ENCODE measurements at regions not wholly inside any gene's neighbourhood (a gene's known extent, or its start where the extent isn't known, plus 50 kb on each side); places are given as distances from the start of the nearest gene placed in this dataset.

DNA sequence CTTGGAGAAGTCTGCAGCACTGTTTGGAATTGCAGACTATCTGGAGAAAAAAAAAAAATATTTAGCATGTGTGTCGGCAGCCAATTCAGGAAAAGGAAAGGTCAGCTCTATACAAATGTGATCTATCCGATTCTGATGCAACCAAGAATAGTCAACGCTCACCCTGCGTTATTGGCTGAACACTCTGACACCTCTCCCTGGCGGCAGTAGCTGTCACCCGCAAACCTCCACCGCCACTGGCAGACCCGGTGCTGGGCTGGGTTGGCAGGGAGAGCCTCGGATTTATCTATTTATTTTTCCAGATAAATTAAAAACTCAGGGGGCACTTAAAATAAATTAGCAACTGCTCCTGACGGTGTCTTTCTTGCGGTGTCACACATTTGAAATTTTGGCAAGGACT lies 409.7 kb downstream of the VRK1 start:
- DNase-seq (ENCODE audit: low spot score), result no peak

DNA sequence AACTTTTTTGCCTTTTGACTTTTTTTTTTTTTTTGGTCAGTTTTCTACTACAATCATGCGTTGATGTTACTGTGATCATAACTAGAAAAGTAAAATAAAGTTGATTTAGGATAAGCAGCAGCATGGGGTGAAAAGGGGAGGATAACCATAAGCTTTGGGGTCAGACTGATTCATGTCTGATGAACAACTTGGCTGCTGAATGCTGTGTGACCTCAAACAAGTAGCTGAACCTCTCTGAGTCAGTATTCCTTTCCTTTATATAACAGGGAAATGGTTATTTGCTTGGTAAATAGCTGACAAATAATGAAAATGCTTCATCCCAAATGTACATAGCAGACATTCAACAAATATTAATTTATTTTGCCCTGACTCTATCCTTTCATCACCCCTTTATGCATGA lies 413.0 kb downstream of the VRK1 start:
- DNase-seq (ENCODE audit: low spot score), result no peak

DNA sequence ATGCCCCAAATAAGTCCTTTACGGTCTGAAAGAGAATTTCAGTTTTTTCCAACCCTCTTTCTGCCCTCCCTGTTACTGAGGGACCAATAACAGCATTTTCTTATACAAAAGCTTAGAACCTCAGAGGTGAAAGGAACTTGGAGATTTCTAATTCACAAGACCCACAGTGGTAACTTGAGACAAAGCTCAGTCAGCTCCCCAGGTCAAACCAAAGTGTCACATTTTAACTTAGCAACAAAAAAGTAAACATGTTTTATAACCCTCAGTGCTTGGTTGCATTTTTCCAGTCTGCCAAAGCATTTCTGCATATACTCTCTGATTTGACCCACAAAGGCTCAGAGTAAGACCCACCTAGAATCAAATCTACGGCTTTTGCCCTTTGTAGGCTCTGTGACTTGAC lies 415.2 kb downstream of the VRK1 start:
- DNase-seq (ENCODE audit: low spot score), result no peak

DNA sequence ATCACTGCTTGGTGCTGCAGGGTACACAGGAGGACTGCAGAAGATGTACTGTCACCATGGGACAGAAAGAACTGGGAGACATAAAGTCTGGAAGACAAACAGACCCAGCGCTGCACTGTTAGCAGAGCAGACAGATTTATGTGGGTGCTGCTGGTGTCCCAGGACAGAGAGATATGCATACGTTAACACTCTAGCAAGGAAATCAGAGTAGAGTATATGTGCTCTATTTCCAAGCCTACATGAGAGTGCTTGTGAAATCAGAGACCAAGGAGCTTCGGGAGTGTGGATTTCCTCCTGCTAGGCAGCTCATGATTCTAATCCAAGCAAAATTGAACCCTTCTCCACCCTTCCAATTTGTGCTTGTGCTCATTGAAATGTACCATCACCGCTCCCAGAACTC lies 416.5 kb downstream of the VRK1 start:
- no peak for DNase-seq (ENCODE audit: low spot score)

DNA sequence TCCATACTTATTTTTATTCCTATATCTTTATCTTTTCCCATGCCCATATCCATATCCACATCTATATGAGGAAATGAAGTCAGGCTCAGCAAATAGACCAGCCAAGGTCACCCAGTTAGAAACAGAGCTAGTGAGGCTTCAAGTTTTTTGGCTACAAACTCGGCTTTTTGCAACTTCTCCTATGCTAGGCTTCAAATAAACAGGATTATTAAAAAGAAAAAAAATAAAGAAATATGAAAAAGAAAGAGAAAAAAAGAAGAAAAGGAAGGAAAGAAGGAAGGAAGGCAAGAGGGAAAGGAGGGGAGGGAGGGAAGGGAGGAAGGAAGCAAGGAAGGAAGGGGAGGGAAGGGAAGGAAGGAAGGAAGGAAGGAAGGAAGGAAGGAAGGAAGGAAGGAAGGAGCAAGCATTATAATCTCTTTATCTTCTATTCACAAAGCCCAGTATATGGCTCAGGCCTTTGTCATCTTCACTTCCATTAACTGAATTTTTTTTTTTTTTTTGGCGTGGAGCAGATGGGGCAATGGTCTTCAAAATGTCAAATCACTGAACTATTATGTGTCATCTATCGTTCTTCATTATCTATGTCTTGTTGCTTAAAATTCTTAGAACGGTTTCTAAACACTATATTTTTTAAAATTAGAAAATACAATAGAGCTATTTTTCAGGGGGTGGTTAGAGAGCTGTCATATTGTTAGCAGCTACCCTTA lies 418.2 kb downstream of the VRK1 start:
- no peak for DNase-seq (ENCODE audit: low spot score)

DNA sequence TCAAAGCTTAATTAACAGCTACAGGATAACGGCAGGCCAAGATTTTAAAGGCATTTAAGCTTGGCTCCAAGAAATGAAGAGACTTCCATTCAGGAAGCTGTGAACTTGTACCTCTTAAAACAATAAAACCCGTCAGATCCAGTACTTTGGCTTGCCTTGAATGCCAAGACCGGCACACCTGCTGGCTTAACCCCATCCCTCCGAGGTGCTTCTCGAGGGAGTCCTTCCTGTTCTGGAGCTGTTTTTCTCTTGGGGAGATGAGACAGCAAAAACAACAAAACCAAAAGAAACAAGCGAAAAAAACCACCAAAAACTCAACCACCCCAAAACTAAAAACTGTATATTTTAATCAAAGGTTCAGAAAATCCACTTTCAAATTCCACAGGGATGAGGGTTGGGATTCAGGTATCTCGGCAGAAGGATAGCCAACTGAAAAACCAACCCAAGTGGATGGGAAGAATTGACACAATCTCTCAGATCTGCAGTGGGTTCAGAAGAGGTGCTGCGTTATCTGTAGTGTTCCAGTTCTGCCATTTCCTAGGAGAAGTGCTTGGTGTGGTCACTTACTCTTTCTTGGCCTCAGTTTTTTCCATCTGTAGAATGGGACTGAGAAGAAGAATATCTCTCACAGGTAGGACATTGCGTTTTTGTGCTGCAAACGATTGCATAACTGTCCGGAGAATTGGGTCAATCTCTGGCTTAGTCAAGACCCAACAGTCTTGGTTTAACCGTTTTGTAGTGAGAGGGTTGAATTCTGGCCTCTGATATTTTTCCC lies 420.1 kb downstream of the VRK1 start:
- DNase-seq (ENCODE audit: low spot score), result no peak

DNA sequence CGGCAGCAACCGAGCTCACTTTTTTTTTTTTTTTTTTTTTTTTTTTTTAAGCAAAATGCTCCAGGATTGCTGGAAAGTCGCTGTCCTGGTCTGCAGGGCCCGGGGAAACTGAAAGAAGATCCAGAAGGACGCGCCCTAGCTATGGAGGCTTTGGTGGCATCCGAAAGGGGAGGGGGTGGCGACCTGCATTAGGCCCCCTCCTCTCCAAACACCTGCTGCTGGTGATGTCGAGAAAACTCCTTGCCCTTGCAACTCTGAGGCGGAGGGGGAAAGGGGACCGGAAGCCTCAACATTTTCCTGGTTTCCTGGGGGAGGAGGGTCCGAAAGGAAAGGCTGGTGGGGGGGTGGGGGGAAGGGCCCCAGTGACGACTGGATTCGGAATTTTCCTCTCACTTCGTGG lies 421.1 kb downstream of the VRK1 start:
- no peak for DNase-seq (ENCODE audit: low spot score)

DNA sequence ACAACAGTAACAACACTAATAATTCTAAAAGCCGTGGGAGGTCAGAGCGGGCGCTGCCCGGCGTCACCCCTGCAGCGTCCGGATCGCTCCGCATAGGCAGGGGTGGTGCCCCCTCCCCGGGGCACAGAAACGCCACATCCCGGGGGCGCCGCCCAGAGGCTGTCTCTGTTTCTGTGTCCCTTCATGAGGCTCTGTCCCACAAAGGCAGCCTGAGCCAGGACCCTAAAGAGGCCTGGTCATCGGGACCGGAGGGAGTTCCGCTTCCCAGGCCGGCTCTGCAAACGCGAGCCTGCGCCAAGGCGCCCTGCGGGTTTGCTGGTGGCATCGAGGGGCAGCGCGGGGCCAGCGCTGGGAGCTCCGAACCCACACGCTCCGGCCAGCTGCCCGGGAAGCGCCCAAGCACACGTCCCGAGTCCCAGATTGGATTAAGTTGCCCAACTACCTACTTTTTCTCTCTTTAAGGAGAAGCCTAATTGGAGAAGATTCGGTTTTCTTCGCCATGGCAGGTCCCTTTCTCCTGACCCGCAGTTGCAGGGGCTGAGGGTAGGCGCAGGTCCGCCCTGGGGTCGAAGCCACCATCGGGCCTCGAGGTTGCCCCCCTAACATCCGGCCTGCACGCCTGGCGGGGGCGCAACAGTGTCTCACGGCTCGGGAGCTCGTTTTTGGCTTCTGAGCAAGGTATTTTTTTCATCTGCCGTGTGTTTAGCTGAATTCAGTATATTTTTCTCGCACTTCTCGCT lies 421.7 kb downstream of the VRK1 start:
- DNase-seq (ENCODE audit: low spot score), result no peak

DNA sequence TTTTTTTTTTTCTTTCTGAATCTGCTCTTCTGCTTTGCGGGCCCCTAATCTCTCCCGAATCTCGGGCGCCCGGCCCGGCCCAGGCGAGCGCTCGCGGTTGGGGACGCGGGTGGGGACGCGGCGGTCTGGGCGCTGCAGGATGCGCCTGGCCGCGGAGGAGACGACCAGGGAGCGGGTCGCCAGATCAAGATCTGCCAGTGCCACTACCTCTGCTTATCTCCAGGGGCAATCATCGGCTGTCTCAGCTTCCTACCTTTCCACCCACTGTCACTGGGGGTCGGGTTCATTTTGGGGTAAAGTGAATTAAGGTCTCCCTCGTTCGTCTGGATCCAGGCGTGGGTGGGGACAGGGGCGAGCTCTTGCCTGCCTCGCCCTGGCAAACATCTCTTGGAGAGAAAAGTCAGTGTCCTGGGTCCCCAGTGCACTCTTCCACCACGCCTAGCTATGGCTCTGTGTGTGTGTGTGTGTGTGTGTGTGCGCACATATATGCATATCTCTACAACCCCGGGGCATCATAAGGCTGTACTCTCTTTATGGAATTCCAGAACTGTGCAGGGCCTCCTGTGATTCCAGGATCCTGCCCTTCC lies 422.3 kb downstream of the VRK1 start:
- DNase-seq (ENCODE audit: low spot score), result no peak

DNA sequence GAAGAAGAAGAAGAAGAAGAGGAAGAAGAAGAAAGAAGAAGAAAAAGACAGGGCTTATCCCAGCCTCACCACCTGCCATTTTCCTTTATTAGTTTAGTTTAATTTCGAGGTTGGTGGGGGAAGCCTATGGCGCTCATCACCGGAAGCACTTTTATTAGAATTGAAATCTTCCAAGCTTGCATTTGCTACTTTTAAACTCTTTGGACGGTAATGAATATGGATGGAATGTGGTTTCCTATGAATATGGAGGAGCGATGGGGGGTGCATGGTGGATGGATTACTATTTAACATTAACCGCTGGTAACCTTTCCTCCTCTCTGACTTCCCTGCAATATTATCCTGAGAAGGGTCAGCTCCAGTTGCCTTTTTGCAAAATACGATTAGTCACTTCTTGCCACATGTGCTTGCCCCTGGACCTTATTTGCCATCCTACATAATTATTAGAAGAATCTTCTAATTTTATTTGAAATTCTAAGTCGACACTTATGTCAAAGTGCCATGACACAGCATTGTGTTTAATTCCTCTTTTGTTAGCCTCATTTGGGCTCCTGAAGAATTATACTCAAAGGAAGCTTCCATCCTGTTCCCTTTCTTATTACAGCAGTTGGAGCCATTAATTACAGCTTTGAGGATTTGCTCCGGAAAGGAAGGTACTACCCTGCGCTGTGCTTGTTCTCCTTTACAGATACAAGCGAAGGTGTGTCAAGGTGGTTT lies 424.5 kb downstream of the VRK1 start:
- no peak for DNase-seq (ENCODE audit: low spot score)

DNA sequence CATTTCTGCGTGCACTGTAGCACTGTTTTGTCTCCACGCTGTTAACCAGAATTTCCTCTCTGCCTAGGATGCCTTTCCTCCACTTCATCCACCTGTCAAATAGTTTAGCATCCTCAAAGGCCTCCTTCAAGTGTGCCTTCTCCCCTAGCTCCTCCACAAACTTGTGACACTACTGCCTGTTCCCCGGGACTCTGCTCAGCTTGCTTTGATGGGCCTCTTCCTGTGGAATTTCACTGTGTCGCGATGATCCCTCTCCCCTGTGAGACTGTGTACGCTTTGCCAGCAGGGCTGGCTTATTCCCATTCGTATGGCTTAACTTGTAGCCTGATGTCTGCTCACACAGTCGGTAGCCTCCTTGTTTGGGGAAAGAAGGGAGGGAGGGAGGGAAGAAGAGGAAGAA lies 426.8 kb downstream of the VRK1 start:
- DNase-seq (ENCODE audit: low spot score), result no peak

DNA sequence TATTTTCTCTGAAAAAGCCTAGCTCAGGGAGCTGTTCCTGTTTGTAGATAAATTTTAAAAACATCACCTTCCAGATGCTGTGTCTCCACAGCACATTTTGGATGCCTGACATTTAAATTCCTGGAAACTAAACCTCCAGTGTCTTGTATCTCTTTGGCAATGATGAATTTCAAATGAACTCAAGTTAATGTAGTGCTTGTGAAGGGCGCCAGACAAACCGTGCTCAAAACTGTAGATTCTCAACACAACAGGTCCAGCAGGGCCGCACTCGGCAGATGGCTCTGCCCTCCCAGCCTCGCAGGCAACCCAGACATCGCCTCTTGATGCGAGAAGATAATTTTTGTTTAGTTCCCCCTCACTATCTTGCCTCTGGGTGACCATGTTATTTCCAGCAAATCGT lies 432.9 kb downstream of the VRK1 start:
- no peak for DNase-seq (ENCODE audit: low spot score)

DNA sequence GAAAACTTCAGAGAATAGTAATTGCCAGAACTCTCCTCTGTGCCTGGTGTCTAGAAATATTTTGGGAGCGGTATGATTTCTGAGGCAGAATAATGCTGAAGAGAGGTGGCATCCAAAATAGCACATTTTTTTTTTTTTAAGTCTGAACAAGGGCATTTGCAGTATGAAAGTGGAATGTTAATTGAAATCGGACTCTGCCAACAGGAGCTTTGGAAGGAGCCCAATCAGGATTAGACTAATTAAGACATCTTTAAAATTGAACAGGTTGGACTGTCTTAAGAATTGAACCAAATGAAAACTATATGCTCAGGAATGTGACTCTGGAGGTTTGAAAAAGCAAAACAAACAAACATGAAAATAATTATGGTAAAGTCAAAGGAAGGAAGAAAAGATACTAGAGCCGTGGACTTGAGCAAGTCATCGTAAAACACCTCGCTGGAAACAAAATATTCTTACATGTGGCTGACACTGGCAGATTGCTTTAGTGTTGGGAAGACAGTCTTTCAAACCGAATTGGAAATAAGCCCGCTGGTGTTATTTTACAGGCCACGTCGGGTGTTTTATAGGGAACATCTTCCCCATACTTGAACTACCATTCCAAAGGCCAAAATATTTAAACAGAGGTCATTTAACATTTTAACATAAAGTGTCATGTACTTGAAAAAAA lies 436.3 kb downstream of the VRK1 start:
- no peak for DNase-seq (ENCODE audit: low spot score)

DNA sequence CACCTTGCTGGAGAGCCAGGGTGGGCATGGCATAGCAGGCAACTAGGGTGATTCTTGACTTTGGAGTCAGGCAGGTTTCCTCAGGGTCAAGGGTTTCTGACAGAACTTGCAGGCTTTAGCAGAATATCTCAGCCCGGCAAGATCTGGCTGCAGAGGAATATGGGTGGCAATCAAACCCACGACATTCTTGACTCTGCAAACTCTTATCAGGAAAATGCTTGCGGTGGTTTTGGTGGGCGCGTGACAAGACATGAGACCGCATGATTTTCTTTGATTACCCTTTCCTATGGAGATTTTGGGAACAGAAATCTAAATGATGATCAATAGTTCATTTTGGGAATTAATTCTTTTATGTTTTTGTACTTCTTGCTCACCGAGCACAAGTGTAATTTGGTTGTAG lies 449.5 kb downstream of the VRK1 start:
- DNase-seq (ENCODE audit: low spot score), result no peak

DNA sequence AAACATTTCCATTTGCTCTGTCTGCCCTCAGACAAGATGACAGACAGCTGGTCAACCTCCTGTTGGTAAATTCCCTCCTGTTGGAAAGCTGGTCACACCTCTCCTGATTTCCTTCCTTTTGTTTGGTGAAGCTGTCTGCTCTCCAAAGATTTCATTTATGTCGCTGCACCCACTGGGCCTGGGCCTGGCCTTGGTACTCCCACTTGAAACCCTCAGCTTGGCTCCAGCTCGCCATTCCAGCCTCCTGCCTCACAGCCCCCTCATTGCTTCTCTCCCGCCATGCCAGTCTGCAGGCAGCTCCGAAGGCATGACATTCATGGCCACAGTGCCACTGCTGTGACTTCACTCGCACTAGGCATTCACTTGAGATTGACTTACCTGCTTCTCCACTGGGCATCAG lies 451.8 kb downstream of the VRK1 start:
- DNase-seq (ENCODE audit: low spot score), result no peak

DNA sequence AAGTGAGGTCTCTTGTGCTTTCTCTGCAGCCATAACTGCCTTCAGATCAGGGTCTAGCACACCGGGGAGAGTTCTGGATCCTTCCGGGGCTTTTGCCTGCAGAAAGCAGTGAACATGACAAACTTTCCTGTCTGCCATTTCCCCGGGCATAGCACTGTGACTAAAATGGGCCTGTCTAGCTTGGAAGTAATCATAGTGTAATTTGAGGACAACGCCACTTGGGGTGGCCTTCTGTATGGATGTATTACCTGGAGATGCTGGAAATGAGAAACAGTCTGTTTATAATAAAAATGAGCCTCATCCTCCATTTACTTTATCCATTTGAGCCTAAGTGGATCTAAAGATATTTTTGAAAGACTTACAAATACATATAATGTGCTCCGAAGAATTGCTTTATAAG lies 453.7 kb downstream of the VRK1 start:
- no peak for DNase-seq (ENCODE audit: low spot score)

DNA sequence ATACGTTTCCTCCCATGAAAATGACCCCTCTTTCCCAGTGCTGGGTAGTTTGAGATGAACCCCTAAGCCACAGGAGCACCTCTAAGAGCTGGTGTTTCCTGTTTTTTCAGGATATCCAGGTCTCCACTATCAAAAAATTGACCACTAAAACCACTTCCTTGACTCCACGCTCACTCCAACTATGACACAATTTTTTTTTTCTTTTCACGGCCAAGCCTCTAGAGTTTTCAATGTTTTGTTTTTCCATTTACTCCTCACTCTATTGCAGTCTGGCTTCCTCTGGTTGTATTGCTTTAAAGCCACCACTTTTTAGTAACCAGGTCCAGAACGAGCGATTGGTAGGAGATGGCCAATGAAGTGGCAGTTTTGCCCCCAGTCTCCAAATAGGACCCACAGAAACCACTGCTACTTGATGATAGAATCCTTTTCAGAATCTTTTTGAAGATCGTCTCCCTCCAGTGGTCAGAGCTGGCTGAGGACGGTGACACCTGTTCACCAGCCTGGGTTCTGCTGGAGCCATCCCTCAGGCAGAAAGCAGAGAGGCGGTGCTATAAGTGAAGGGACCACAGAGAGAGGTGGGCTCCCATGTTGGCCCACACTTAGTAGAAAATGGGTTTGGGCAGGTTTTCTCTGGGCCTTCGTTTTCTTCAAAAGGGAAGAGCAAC lies 454.4 kb downstream of the VRK1 start:
- no peak for DNase-seq (ENCODE audit: low spot score)

DNA sequence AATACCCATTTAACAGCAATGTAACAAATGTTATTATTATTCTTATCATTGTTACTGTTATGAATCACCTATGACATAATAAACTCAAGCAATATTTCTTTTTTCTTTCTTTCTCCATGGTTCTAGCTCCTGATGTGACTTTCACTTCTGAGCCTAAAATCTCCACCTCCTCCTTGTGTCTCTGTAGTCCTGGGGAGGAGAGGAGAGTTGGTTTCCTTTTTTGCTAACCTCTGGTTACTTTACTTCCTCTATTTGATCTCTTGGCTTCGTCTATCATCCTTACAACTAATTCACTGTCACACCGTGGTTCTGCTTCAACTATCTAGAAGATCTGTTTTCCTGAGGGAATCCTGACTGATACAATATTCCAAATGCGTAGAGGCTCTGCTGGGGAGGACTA lies 456.6 kb downstream of the VRK1 start:
- DNase-seq (ENCODE audit: low spot score), result no peak

DNA sequence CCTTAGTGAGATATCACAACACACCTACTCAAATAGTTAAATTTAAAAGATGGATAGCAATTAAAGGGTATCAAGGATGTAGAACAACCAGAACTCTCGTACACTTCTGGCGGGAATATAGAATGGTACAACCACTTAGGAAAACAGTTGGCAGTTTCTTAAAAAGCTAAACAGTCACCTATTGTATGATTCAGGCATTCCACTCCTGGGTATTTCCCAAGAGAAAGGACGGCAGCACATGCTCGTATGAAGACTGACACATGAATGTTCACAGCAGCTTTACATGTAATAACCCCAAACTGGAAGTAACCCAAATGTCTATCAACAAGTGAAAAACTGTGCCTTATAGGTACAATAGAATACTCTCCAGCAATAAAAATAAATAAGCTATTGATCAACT lies 465.2 kb downstream of the VRK1 start:
- no peak for DNase-seq (ENCODE audit: low spot score)

DNA sequence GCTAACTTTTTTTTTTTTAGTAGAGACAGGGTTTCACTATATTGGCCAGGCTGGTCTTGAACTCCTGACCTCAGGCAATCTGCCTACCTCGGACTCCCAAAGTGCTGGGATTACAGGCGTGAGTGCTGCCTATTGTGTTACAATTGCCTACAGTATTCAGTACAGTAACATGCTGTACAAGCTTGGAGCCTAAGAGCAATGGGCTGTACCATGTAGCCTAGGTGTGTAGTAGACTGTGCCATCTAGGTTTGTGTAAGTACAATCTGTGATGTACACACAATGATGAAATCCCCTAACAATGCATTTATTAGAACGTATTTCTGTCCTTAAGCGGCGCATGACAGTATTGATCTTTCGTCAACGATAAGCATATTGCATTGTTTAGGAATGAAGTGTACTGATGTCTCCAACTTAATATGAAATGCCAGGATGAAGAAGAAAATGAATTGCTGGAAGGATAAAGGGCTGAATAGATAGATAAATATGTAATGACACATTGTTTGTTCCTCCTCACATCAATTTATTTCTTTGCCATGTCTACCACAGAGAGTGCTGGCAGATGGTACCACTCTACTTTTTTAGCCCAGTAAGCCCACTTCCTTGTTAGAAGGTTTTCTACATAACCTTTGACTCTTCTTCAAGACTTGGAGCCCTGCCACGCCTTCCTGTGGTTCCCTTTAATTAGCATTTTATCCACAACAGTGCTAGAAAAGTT lies 467.5 kb downstream of the VRK1 start:
- no peak for DNase-seq (ENCODE audit: low spot score)
